HUES64 (cell line): ENCODE measurements at regions not wholly inside any gene's neighbourhood (a gene's known extent, or its start where the extent isn't known, plus 50 kb on each side); places are given as distances from the start of the nearest gene placed in this dataset.

Experiments used
- H3K27ac ChIP-seq: 2 replicates; pipeline ENCODE4 v1.7.0; 2013; ENCODE audit warnings: low read depth, low read length, inconsistent platforms
- H3K27me3 ChIP-seq: 2 replicates; pipeline ENCODE4 v1.6.1; 2013; ENCODE audit warnings: mild to moderate bottlenecking, low read length; ENCODE audit not compliant: insufficient read depth
- H3K36me3 ChIP-seq: 2 replicates; pipeline ENCODE4 v1.6.1; 2013; ENCODE audit warnings: mild to moderate bottlenecking, low read length; ENCODE audit not compliant: insufficient read depth
- H3K4me1 ChIP-seq: 2 replicates; pipeline ENCODE4 v1.6.1; 2013; ENCODE audit warnings: mild to moderate bottlenecking, low read length, moderate library complexity; ENCODE audit not compliant: insufficient read depth
- H3K4me3 ChIP-seq: 2 replicates; pipeline ENCODE4 v1.5.1; 2013; ENCODE audit warnings: mild to moderate bottlenecking, low read length, moderate library complexity
- H3K9ac ChIP-seq: 2 replicates; pipeline ENCODE4 v1.6.1; 2013; ENCODE audit warnings: mild to moderate bottlenecking, low read depth, low read length
- H3K9me3 ChIP-seq: 2 replicates; pipeline ENCODE4 v1.6.1; 2013; ENCODE audit warnings: low read depth, low read length; ENCODE audit not compliant: insufficient read depth
- WGBS: fragments of 150-250, 120-280 bp; methylation state at CpG from one replicate; pipeline ENCODE4 v1.1.7; 2013; ENCODE audit warnings: missing lambda C conversion rate; 5-methylcytosine and 5-hydroxymethylcytosine counted together

GRCh38 chr3:115332998-115333397, 185.9 kb upstream of the ZBTB20 start:
- Histone ChIP-seq H3K36me3 (no peaks in the 10 kb centered on the region), H3K27ac (no peak overlapping the region), H3K4me3 (no peak overlapping the region), H3K27me3 (no peaks in the 10 kb centered on the region), H3K9ac (no peak overlapping the region), H3K9me3 (no peaks in the 10 kb centered on the region), H3K4me1 (peaks cover 2% of the 10 kb centered on the region; the same call in 1 of the 2 replicates)
- 93% methylated on average over 2 of the region's 2 CpGs for WGBS

DNA sequence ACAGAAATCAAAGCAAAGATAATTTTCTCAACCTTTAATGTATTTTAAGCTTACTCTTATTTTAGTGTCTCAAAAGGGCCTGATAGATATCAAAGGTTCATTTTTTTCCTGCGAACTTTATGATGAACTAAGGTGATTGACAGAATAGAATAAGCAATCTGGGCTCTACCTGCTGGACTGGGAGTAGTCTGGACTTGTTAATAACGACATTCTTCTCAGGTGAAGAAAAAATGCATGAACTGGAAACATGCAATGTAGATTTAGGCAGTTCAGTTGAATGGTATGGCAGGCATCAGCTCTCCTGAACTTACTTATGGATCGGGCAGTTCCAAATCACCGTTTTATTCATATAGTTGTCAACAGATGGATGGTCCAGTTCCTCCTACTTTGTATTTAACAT, 189.7 kb upstream of the ZBTB20 start:
- no peaks in the 10 kb centered on the region for H3K36me3 ChIP-seq
- H3K4me3 ChIP-seq, result no peak overlapping the region
- H3K4me1 ChIP-seq, result peaks cover 7% of the 10 kb centered on the region; the same call in 1 of the 2 replicates
- H3K27ac ChIP-seq, result no peak overlapping the region
- H3K9me3 ChIP-seq, result no peaks in the 10 kb centered on the region
- WGBS, result 89% methylated on average over 4 of the region's 4 CpGs
- no peaks in the 10 kb centered on the region for H3K27me3 ChIP-seq
- no peak overlapping the region for H3K9ac ChIP-seq

DNA sequence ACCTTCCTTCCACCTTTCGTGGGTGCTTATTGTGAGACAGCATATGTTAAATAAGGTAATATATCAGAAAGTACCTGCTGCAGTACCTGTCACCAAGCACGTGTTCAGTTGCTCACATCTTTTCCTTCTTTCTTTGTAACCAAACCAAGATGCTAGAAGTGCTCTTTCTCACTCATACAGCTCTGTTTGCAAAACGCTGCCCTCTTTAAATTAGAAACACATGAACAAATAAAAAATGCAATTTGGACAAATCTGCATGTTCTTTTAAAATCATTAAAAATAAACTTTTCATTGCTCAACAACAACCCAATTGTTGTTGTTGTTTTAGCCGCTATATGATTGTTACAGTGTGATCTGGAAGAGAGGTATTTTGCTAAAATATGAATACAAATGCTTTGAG, 193.5 kb upstream of the ZBTB20 start:
- 93% methylated on average over 2 of the region's 4 CpGs for WGBS
- no peaks in the 10 kb centered on the region for H3K27me3 ChIP-seq
- no peak overlapping the region for H3K27ac ChIP-seq
- no peak overlapping the region for H3K9ac ChIP-seq
- no peaks in the 10 kb centered on the region for H3K9me3 ChIP-seq
- H3K4me1 ChIP-seq, result peaks cover 7% of the 10 kb centered on the region; the same call in 1 of the 2 replicates
- H3K36me3 ChIP-seq, result no peaks in the 10 kb centered on the region
- no peak overlapping the region for H3K4me3 ChIP-seq

DNA sequence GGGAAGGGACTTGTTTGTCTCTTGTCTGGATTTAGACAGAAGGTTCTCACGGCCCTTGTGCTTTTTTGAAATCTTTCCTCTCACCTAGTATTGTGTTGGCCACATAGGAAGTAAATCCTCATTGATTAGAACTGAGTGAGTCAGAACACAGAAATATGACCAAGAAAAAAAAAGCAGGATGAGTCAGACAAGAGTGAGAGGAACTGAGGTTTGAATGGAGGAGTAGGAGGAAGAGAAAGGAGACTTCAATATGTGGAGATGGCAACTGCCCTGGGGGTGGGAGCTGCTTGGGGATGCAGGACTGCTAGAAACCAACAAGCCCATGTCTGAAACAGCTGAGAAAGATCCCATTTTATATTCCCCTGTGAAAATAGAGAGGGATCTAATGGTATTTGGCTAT, 194.1 kb upstream of the ZBTB20 start:
- WGBS, result 100% methylated on average over 1 of the region's 1 CpG
- H3K4me1 ChIP-seq, result peaks cover 7% of the 10 kb centered on the region; the same call in 1 of the 2 replicates

GRCh38 chr3:115347737-115348136, 200.6 kb upstream of the ZBTB20 start:
- no peak overlapping the region for H3K9ac ChIP-seq
- no peaks in the 10 kb centered on the region for H3K36me3 ChIP-seq
- H3K27ac ChIP-seq, result peak overlapping the region; percentile 42; the same call in 1 of the 2 replicates
- H3K4me3 ChIP-seq, result no peak overlapping the region
- WGBS, result 57% methylated on average over 2 of the region's 2 CpGs
- no peaks in the 10 kb centered on the region for H3K9me3 ChIP-seq
- H3K27me3 ChIP-seq, result no peaks in the 10 kb centered on the region
- H3K4me1 ChIP-seq, result peaks cover 36% of the 10 kb centered on the region

More for the DNA sequence above, 194.1 kb upstream of the ZBTB20 start:
- H3K36me3 ChIP-seq, result no peaks in the 10 kb centered on the region
- no peaks in the 10 kb centered on the region for H3K27me3 ChIP-seq
- H3K9me3 ChIP-seq, result no peaks in the 10 kb centered on the region
- H3K9ac ChIP-seq, result no peak overlapping the region
- H3K4me3 ChIP-seq, result no peak overlapping the region
- no peak overlapping the region for H3K27ac ChIP-seq

GRCh38 chr3:115348412-115348811, 201.3 kb upstream of the ZBTB20 start:
- Histone ChIP-seq H3K9me3 (no peaks in the 10 kb centered on the region), H3K4me3 (no peak overlapping the region), H3K27ac (no peak overlapping the region), H3K9ac (no peak overlapping the region), H3K36me3 (no peaks in the 10 kb centered on the region), H3K4me1 (peaks cover 36% of the 10 kb centered on the region), H3K27me3 (no peaks in the 10 kb centered on the region)
- WGBS, result 92% methylated on average over 3 of the region's 3 CpGs

- WGBS, result 100% methylated on average over 2 of the region's 4 CpGs
- H3K27ac ChIP-seq, result no peak overlapping the region
- H3K4me1 ChIP-seq, result peaks cover 36% of the 10 kb centered on the region
- no peaks in the 10 kb centered on the region for H3K9me3 ChIP-seq
- no peak overlapping the region for H3K9ac ChIP-seq
- H3K4me3 ChIP-seq, result no peak overlapping the region
- H3K36me3 ChIP-seq, result no peaks in the 10 kb centered on the region
- no peaks in the 10 kb centered on the region for H3K27me3 ChIP-seq
Observed at GRCh38 chr3:115348951-115349745, 202.1 kb upstream of the ZBTB20 start.

- Histone ChIP-seq H3K27me3 (no peaks in the 10 kb centered on the region), H3K9ac (no peak overlapping the region), H3K36me3 (no peaks in the 10 kb centered on the region), H3K4me3 (no peak overlapping the region), H3K4me1 (peaks cover 36% of the 10 kb centered on the region), H3K27ac (no peak overlapping the region), H3K9me3 (no peaks in the 10 kb centered on the region)
- WGBS, result 92% methylated on average over 3 of the region's 3 CpGs
Observed at GRCh38 chr3:115350606-115351005, 203.5 kb upstream of the ZBTB20 start.

DNA sequence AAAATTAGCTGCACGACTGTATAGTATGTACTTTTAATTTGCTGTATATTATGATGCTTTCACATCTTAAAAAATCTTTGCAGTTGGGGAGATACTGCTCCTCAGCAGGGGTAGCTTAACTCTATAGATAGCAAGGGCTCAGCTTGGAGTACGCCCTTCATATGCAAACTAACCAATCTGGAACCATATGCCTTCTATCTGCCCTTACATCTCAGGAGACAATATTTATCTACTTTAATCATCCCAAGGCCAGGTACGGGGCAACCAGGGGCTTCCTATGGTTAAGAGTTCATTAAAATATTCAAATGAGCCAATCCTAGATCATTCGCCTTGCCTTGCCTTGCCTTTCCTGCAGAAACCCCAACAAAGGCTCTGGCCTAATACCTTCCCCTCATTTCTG, 204.1 kb upstream of the ZBTB20 start:
- H3K4me3 ChIP-seq, result no peak overlapping the region
- H3K9ac ChIP-seq, result no peak overlapping the region
- no peaks in the 10 kb centered on the region for H3K36me3 ChIP-seq
- H3K27ac ChIP-seq, result no peak overlapping the region
- 51% methylated on average over 3 of the region's 4 CpGs for WGBS
- H3K4me1 ChIP-seq, result peaks cover 36% of the 10 kb centered on the region
- H3K27me3 ChIP-seq, result no peaks in the 10 kb centered on the region
- no peaks in the 10 kb centered on the region for H3K9me3 ChIP-seq

- Histone ChIP-seq H3K27ac (no peak overlapping the region), H3K9ac (no peak overlapping the region), H3K36me3 (no peaks in the 10 kb centered on the region), H3K4me3 (no peak overlapping the region), H3K4me1 (peaks cover 23% of the 10 kb centered on the region), H3K27me3 (no peaks in the 10 kb centered on the region), H3K9me3 (no peaks in the 10 kb centered on the region)
- WGBS, result 93% methylated on average over 2 of the region's 3 CpGs
Observed at GRCh38 chr3:115354010-115354409, 206.9 kb upstream of the ZBTB20 start.

DNA sequence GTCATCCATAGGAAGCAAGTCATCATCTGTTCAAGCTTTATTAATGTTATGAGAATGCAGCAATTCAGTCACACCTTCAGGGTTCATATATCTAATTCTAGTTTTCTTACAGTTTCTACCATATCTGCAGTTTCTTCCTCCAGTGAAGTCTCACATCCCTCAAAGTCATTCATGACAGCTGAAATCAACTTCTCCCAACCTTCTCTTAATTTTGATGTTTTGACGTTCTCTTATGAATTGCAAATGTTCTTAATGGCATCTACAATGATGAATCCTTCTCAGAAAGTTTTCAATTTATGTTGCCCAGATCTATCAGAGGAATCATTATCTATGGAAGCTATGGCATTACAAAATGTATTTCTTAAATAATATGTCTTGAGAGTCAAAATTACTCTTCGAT, 210.4 kb upstream of the ZBTB20 start:
- no peak overlapping the region for H3K27ac ChIP-seq
- no peak overlapping the region for H3K4me3 ChIP-seq
- no peaks in the 10 kb centered on the region for H3K36me3 ChIP-seq
- H3K4me1 ChIP-seq, result peaks cover 11% of the 10 kb centered on the region
- H3K9ac ChIP-seq, result no peak overlapping the region
- no peaks in the 10 kb centered on the region for H3K9me3 ChIP-seq
- no peaks in the 10 kb centered on the region for H3K27me3 ChIP-seq
- 100% methylated on average over 1 of the region's 2 CpGs for WGBS
